GM19035 (cell line): ENCODE measurements at regions not wholly inside any gene's neighbourhood (a gene's known extent, or its start where the extent isn't known, plus 50 kb on each side); places are given as distances from the start of the nearest gene placed in this dataset.
"Not testable (repeated sequence)": the region's sequence is repeated elsewhere in the genome, so short reads cannot be mapped to it uniquely, and the experiment has no call there.

Experiments
- ATAC-seq: cut with Tn5 transposase; IDR thresholded peaks from one replicate; pipeline ENCODE4 v1.9.1; 2021; ENCODE audit not compliant: unreplicated experiment

DNA sequence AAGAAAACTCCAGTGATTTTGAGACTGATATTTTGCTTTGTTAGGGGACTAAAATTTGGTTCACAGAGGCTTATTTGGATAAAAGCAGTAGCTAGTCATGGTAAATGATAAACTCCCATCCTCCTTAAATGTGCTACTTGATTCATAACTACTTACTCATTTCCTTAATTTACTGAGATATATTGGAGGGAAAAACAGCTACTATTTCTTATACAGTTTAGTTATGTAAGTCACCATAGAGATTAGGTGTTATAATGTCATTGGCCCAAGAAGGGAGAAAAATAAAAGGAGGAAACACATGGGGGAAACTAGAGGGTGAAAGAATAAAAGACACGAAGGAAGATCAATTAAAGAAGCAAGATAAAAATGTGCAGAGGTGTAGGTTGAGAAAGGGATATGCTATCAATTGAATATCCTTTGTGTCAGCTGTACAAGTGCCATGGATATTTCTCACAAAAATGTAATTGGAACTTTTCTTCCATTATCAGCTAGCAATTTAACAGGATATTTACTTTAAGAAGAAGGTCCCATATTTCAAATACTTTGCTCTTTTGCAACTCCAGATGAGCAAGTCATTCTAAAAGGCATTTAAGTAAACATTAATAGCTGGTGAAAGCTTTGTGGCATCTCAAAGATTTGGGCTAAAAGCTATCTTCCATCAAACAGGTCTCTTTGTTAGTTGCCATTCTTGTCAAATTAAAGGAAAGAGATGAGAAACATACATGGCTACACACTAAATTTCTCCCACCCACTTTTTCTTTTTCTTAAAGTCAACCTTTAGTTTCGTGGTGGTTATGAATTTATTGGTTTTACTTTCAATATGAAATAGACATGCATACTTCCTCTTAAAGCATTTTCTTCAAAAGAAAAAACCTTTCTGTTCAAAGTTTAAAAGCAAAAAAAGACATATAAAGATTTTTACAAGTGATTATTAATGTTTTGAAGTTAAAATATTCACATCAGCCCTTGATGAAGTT, 439.5 kb downstream of the CCER1 start:
- peak; percentile 99 for ATAC-seq

DNA sequence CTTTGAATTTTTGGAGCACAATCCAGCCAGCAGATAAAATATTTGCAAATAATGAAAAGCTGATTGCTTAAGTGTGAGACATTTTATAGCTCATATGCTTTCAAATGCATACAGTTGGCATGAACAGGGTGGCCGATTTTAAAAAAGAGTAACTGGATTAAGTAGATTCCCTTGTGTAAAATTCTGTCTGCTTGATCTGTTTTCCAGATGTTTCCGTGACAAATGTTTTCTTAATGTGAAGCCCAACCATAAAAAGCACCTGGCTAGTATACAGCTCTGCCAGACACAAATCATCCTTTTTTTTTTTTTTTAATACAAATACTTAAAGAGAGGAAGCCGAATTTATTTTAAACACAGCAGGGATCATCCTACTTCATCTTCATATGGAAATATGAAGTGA, 440.7 kb downstream of the CCER1 start:
- ATAC-seq: no peak

DNA sequence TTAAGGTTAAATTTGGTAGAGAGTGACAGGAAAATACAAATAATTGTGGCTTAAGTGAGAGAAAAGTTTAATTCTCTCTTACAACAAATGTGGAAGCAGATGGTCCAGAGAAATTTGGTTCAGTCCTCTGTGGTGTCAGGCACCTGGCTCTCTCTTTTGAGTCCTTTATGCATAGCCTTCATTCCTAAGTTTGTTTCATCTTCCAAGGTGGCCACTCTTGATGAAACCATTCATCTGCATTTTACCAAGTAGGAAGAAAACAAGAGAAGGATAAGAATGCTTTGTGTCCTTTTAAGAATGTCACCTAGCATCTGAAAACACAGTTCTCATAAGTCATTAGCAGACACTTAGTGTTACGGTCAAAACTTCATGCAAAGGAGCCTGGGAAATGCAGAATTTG, 442.5 kb downstream of the CCER1 start:
- no peak for ATAC-seq

DNA sequence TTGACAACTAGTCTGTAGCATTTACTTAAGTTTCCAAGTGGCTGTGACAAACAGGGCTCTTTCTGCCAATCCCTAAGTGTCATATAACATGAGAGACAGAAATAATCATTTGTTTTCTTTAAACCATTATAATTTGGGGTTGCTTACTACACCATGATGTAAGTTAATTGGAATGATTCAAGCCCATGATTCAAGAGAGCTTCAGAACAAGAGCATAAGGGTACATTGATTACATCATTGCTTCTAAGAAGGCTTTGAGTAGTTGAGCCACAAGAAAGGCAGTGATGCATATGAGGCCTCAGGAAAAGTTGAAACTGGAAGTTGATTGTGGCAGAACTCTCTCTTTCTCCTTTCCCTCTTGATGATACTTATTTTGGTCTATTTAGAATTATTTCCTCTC, 444.0 kb downstream of the CCER1 start:
- no peak for ATAC-seq

DNA sequence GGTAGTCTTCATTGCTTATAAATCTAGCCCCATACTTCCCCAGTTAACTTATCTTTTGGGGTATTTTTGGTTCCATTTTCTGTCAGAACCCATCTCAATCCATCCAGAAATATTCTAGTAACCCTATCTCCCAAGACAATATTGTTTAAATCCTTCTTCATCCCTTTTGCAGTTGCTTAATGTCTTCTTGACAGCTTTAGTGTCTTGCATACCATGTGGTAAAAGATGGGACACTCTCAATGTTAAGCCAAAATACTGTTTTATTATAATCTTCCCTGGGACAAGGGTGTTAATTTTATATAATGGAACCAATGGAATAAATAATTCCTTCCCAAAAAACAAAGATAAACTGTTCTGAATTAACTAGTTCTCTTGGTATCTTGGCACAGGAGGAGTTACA, 450.2 kb downstream of the CCER1 start:
- no peak for ATAC-seq

DNA sequence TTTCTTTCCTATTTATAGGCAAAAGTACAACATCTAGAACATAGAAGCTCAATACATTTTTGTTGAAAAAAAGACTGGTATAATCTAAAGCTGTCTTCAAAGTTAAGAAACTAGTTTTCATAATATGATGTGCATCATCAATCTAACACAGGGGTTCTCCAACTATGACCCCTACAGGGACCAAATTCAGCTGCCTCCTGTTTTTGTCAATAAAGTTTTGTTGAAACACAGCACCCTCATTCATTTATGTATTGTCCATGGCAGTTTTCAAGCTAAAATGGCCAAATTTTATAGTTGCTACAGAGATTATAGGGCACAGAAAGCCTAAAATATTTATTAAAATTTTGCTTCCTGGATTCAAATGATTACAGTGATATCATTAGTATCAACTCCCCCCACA, 452.9 kb downstream of the CCER1 start:
- no peak for ATAC-seq

DNA sequence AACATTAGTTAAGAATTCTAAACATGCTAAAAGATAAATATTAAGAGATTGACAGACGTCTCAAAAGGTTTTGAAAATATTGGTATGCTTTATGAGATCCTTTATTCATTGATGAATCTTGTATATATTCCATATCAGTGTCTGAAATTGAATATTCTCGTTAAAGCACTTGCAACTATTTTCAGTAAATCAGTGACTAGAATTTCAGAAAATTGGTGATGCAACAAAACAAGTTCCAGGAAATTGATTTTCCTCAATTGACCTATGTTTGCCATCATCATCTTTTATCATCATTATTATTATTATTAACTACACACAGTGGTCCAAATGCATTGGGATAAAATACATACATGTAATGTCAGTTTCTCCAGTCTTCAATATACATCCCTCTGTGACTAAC, 453.6 kb downstream of the CCER1 start:
- no peak for ATAC-seq

DNA sequence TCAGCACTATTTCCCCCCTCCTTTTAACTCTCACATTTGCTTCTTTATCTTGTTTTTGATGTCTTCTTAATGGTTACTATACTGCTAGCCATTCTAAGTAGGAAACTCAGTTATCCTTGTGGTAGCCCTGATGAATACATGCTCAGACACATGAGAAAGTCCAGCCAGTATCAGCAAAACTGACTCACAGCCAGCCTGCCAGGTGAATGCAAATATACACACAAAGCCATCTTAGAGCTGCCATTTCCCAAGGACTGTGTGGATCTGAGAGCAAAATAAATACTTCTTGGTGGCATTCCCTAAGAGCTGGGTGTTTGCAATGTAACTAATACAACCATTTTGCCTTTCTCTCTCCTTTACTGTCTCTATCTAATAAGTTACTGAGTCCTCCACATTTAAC, 455.2 kb downstream of the CCER1 start:
- no peak for ATAC-seq

DNA sequence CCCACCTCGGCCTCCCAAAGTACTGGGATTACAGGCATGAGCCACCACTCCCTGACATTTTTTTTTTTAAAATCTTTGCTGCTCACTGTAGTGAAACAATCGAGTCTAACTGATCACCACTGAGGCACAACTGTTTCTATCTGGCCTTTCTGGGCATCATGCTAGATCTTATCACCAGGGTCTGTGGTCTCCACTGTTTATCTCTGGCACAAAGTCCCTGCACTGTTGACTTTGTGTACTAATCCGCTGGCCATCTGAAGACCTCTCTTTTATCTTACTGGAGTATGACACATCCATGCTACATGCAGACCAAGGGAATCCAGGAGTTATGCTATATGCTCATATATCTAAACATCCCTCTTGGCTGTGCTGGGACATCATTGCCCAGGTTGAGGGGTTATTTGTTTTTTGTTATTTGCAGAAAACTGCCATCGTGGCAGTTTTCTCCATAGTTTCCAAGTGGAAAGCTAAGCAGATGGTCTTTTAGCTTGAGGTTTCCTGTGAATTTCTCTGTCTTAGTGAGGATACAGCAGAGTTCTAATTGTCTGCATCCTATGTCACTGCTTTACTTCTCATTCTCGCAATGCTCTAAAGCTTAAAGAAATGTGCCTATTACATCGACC, 456.9 kb downstream of the CCER1 start:
- no peak for ATAC-seq

DNA sequence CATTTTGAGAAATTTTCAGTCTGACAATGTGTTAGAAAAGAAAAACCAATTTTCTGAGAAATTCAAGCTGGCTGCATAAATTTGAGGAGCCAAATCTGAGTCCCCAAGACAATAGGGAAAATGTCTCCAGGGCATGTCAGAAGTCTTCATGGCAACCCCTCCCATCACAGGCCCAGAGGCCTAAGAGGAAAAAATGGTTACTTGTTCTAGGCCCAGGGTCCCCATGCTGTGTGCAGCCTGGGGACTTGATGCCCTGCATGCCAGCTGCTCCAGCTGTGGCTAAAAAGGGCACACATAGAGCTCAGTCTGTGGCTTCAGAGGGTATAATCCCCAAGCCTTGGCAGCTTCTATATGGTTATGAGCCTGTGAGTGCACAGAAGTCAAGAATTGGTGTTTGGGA, 464.6 kb downstream of the CCER1 start:
- no peak for ATAC-seq

DNA sequence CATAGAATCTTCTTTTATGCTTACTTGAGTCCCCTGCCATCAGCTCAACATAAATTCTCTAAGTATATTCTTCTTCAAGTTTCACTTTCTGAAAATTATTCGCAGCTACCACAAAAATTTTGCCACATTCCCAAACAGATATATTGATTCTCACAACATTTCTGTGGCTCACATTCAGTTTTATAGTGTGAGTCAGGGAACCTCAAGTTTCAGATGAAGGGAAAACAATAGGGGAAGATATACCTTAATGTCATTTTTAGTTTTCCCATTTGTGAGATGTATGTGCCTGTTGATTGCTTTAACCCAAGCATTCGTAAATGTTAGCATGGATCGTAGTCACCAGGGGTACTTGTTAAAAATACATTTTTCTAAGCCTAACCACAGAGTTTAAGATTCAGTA, 465.8 kb downstream of the CCER1 start:
- no peak for ATAC-seq

DNA sequence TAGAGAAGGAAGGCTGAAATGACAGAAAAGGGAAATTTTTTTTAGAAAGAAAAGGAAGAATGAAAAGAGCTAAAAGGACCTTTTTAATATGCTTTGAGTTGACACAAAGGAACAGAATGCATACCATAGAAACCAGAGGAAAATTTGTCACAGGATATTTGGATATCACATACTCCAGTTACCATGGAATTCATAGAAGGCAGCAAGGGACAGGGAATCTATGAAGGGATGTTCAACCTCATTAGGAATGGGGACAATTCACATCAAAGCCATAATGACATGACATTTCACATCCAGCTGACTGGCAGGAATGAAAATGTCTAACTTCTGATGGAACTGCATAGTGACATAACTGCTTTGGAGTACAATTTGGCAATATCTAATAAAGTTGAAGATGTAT, 469.4 kb downstream of the CCER1 start:
- no peak for ATAC-seq

DNA sequence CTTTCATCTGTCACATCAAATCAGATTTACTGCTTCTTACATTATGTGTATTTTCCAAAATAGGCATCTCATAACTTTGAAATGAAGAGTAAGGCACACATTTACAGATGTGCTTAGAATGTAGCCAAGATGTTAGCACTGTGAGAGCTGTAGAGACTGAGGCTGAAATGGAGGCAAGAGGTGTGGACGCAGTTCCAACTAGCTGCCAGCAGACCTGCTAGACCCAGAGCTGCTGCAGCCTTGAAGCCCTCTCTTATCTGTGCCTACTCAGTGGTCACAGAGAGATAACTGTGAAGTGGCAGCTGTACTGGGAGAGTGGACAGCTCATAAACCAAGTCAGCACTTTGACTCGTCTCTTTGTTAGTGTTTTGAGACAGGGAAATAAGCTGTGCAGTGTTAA, 470.9 kb downstream of the CCER1 start:
- ATAC-seq: no peak

DNA sequence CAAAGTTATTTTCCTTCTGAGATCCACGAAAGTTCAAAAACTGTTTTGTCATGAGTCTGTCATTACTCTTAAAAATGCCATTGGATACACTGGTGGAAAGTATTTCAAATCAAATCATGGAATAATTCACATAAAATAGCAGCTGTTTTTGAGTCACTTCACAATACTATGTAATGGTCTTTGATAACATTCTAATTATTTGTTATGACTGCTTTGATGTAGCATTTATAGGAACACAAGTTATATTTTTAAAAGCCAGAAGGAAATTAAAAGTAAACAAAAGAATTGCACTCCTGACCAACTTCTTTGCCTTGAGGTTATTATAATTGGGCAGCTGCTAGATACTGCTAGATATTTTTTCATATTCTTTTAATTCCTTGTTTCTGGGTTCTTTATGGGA, 473.2 kb downstream of the CCER1 start:
- ATAC-seq: no peak

DNA sequence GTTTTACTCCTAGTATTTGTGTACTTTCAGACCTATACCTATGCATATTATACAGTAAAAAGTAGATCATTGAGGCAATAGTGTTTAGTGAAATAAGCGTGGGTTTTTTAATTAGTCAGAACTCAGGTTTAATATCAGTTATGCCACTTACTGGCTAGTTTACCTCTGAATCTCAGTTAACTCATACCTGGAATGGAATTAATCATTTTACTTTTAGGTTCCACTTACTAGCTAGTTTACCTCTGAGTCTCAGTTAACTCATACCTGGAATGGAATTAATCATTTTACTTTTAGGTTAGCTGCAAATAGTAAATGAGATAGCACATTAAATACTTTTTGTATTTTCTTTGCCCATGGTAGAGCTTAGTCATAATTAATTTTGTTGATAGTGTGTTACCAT, 475.7 kb downstream of the CCER1 start:
- ATAC-seq: no peak

DNA sequence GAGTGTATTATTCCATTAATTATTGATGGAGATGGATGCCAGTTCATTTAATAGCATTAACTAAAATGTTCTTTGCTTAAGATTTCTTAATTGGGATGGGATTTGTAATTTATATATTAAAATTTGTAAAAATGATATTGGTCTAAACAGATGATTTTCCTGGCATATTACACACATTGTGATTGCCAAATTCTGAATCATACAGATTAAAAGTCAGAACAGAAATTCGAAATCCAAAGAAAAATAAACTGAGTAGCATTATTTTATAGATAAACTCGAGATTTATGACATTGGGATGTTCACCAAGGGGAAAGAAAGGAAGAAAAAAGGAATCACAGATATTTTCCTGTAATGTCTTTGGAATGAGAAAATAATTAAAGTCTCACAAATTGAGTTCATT, 481.1 kb downstream of the CCER1 start:
- no peak for ATAC-seq

DNA sequence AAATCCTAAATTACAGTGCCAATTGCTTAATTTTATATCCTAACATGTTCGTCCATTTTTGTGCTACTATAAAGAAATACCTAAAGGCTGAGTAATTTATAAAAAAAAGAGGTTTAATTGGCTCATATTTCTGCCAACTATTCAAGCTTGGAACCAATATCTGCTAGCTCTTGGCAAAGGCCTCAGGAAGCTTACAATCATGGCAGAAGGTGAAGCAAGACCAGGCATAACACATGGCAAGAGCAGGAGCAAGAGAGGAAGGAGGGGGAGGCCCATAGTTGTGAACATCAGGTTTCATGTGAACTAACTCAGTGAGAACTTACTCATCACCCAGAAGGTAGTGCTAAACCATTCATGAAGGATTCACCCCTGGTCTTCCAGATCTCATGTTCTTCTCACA, 494.3 kb downstream of the CCER1 start:
- no peak for ATAC-seq

DNA sequence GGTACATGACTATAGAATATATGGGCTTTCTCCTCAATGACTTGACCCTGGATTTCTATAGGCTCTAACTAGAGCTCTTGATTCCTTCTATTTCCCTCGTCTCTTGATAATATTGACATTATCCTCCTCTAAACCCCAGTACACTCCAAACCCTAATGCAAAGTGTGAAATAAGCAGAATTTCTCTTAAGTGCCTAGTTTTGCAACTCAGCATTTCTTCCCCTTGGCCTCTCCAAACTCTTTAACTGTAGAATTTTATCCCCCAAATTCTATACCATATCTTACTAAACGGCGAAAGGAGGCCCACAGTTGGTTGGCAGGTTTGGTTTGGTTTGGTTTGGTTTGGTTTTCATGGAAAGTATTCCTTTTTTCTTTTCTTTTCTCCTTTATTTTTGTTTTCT, 498.7 kb downstream of the CCER1 start:
- ATAC-seq: no peak

DNA sequence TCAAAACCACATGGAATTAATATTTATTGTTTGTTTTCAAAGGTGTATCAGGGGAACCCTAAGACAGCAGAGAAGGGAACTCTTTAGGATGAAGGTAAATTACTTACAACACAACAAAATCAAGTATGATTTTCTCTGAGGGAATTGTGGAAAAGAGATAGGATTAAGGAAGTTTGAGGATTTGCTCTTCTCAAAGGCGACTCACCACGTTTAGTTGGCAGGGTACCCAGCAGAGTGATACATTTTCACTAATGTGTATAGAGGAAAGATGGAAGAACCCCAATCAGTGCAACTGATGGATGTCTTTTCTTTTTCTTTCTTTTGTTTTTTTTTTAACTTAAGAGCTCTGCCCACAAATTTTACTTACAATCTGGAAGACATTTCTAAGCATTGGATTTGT, 499.2 kb downstream of the CCER1 start:
- no peak for ATAC-seq

DNA sequence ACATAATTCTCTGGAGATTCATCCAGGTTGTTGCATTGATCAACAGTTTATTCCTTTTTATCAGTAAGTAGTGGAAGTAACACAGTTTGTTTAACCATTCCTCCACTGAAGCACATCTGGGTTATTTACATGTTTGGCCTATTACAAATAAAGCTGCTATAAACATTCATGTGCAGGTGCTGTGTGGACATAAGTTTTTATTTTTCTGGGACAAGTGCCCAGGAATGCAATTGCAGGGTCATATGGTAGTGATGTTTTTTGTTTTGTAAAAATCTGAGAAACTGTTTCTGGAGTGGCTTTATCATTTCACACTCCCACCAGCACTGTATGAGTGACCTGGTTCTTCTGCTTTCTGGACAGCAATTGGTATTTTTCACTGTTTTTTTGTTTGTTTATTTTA, 505.4 kb downstream of the CCER1 start:
- no peak for ATAC-seq

DNA sequence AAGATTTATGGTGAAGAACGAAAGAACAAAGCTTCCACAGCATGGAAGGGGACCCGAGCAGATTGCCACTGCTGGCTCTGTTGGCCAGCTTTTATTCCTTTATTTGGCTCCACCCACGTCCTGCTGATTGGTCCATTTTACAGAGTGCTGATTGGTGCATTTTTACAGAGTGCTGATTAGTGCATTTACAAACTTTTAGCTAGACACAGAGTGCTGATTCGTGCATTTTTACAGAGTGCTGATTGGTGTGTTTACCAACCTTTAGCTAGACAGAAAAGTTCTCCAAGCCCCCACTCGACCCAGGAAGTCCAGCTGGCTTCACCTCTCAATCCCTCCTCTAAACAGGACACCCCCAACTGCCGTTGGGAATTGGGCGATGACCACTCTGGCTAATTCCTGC, 511.5 kb downstream of the CCER1 start:
- not testable (repeated sequence) for ATAC-seq

DNA sequence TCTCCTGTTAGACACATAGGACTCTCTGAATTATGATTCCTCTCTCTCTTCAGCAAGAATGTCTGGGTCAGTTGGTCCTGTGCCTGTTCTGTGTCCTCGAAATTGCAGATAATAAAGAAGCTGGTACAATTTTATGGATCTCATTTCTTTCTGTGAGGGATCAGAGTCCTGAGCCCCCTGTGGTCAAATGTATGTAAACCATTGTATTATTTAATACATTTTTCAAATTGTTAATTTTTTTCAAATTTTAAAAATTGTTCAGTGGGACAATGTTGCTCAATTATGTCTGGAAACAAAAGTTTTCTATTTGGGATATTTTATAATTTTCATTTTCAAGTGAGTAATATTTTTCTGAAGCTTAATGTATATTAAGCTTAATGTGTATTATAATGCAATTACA, 513.5 kb downstream of the CCER1 start:
- no peak for ATAC-seq

DNA sequence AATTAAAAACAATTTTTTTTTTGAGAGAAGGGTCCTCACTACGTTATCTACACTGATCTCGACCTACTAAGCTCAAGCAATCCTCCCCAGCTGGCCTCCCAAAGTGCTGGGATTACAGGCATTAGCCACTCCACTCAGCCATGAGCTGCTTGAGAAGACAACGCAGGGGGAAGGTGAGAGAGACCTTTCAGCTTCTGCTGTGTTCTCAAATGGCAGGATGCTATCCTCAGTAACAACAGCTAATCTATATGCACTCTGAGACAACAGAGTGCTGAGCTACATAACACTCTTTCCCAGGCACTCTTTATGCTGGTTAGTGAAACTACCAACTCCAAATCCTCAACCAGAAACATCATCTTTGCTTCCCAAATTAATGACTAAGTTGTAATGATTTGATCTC, 526.1 kb downstream of the CCER1 start:
- no peak for ATAC-seq
